GM19463 (cell line): ENCODE measurements at regions not wholly inside any gene's neighbourhood (a gene's known extent, or its start where the extent isn't known, plus 50 kb on each side); places are given as distances from the start of the nearest gene placed in this dataset.
"Not testable (repeated sequence)": the region's sequence is repeated elsewhere in the genome, so short reads cannot be mapped to it uniquely, and the experiment has no call there.

Experiments
- ATAC-seq: cut with Tn5 transposase; IDR thresholded peaks from one replicate; pipeline ENCODE4 v1.9.1; 2021; ENCODE audit warnings: mild to moderate bottlenecking, moderate library complexity; ENCODE audit not compliant: unreplicated experiment

DNA sequence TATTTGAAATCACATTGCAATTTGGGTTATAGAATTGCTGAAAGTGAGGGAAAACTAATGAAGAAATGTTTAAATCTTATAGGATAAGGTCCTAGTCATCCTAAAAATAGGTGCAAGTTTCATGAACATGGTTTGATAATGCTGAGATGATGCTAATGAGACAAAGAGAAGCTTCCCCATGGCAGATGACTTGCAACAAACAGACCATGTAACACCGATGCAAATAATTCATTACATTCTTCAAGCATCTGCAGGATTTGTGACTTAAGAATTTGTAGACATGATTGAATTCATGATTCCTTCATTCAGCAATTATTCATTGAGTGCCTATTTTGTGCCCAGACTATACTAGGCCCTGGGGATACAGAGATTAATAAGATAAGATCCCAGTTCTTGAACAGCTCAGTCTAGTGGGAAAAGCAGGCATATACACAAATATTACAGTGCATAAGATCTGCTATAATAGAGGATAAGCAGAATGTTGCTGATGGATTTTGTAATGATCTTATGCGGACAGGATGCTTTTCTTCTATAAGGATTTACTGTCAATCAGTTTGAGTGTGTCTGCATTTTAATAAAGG is 367.9 kb upstream of the GBE1 start:
- no peak for ATAC-seq

DNA sequence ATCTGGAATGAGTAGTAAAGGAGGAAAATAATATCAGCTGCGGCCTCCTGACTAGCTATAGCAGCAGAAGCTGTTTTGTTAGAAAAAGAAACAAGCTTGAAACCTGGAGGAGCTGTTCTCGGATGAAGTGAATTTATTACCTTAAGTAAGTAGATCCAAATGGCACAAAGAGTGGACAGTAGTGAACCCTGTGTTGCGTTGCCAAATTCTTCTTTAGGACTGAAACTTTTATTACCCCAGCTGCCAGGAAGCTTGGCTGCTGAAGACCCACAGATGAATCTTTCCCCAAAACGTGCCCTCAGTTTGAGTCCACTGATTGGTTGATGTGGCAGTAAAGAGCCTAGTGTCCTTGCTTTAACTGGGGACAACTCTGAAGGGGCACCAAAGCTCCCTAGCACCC is 366.8 kb upstream of the GBE1 start:
- ATAC-seq, result no peak

DNA sequence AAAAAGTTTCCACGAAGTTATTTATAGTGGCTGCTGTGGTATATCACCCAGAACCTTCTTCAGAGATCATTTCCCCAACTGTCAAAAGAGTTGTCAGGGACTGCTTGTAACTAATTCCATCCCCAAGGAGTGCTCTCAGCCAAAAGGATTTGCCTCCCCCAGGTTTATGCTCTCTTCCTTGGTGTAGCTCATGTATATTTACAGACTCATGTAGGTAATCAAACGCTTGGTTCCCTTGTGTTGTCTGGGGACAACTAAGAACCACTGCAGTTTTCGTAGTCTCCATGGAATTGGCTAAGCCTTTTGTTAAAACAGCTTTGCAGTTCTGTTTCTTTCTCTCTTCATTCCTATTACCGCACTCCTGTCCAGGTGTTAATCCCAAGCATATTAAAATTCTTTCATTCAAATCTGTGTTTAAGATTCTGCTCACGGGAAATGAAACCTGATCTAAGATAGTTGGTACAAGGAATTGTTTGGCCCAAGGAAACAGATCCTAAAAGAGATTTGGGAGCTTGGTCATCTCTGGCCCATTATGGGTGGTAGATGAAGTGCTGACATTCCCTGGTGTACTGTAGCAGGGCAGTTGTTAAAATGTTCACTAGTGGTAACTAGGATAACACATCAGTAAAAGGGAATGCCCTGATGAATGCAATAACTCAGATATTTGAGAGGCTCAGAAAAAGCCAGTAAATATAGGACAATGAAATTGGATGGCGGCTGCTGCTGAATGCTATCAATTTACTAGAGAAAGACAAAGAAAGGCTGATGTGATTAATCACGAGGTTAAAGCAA is 361.3 kb upstream of the GBE1 start:
- ATAC-seq, result no peak

DNA sequence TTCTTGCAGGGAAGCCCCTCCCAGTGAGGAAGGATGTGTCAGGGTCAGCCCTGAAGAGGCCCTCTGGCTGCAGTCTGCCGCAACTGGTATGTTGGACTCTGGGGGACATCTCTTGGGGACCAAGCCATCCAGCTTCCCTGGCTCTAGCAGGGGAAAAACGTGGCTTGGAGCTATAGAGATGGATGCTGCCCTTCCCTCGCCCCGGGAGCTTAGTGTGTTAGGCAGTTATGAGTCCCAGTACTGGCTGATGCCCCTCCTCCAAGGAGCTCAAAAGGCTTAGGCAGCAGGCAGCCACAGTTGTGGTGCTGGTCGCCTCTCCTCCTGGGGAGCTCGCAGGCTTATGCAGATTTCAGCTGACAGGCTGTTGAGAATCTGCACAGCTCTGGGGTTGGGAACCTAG is 353.1 kb upstream of the GBE1 start:
- no peak for ATAC-seq

DNA sequence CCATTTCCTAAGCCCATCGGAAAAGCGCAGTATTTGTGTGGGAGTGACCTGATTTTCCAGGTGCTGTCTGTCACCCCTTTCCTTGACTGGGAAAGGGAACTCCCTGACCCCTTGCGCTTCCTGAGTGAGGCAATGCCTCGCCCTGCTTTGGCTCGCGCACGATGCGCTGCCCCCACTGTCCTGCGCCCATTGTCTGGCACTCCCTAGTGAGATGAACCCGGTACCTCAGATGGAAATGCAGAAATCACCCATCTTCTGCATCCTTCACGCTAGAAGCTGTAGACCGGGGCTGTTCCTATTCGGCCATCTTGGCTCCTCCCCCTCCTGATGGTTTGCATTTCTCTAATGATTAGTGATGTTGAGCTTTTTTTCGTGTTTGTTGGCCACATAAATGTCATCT is 349.3 kb upstream of the GBE1 start:
- ATAC-seq, result not testable (repeated sequence)

DNA sequence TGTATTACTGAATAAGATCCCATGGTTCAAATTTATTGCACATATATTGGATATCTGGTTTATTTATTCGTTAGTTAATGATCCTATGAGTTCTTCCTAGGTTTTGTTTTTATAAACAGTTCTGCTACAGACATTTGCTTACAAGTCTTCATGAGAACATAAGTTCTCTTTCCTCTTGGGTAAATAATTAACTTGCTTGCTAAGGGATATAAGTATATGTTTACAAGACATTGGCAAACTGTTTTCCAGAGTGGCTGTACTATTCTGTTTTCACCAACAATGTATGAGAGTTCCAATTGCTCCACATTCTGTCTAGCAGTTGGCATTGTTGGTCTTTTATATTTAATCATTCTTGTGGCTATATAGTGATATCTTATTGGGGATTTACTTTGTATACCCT is 341.8 kb upstream of the GBE1 start:
- no peak for ATAC-seq

DNA sequence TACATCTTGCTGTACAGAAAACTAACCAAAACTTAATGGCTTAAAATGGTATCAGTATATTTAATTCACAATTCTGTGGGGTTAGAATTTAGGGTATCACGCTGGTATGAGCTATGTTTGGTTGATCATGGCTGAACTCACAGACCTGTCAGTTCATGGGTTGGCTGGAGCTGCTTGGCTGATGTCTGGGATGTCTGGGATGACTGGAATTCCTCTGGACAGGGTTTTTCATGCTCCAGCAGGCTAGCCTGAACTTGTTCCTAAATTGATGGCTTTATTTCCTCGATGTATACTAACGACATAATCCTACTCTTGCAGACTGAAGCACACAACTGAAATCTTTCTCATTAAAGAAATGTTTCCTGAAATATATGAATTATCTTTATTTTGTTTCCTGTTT is 338.9 kb upstream of the GBE1 start:
- no peak for ATAC-seq

DNA sequence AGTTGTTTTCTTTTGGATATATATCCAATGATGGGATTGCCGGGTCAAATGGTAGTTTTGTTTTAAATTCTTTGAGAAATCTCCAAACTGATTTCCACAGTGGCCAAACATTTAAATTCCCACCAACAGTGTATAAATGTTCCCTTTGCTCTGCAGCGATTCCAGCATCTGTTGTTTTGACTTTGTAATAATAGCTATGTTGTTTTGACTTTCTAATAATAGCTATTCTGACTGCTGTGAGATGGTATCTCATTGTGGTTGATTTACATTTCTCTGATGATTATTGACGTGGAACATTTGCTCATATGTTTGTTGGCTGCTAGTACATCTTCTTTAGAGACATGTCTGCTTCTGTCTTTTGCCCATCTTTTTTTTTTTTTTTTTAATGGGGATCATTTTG is 332.2 kb upstream of the GBE1 start:
- ATAC-seq, result no peak

DNA sequence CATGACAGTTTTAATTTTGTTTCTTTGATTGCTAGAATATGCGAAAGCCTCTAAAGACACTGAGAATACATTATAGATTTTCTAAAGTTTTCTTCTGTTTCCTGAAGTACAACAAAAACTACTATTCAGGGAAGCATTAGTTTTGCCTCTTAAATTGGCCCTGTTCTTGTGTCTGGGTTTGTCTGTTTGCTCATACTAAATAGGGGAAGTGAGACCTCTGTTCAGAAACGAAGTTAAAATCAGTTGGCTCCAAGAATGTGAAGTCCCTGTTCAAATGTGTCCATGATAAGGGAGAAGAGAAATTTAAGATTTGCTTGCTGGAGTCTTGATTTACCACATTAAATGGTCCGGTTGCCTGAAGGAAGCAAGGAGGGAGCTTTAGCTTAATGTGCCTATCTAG is 327.3 kb upstream of the GBE1 start:
- ATAC-seq, result no peak

DNA sequence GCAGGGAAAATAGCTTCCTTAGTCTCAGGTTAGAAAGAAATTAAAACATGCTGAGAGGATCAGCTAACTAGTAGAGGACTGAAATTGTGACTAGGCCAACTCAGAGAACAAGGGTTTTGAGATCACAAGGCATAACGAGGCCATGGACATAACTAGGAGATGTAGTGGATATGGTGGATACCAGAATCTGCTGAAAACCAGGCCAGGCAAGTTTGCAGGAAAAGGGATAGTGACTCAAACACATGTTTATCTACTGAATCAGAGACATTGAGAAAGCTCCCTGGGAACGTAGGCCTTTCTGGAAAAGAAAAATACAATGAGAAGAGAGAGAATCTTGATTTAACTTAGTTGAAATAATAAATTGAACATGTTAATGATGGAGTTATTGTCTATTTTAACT is 326.5 kb upstream of the GBE1 start:
- no peak for ATAC-seq

DNA sequence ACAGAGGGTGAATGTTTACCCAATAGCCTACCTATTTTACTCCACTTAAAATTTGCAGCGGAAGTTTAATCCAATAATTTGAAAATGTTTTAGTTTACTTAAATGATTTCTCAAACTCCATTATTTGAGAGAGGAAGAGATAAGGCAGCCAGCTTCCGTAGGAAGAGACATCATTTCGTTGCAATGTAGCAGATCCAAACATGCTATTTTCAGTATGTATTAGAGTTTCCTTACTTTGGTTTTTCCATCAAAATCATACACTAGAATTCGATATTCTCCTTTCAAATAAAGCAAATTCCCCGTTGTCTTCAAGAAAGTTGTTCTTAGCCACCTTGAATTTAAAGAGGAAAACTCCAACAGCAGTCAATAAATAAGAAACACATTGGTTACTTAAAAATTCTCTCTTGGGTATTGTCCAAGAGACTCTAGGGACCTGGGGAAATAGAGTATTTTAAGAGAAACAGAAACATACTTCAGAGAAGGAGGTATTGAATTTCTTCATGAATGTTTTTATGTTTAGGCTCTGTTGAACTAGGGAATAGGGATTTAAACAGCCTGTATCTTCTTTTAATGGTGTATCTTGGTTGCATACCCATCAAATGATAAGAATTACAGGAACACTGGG is 324.5 kb upstream of the GBE1 start:
- ATAC-seq, result no peak

DNA sequence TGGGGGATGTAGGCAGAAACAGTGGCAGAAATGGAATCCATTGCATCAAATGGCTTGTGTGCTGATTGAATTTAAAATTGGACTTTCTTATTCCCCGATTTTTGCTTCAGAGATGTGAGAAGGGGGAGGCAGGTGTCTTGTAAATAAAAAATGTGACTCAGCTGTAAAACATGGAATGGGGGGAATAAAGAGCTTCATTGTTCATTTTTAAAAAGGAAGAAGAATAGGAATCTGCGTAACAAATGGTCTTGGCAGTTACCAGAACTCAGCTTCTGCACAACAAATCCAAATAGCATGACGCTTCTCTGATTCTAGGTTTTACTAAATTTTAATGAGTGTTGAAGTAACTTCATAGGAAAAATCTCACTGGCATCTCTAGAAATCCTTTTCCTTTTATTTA is 323.9 kb upstream of the GBE1 start:
- no peak for ATAC-seq

DNA sequence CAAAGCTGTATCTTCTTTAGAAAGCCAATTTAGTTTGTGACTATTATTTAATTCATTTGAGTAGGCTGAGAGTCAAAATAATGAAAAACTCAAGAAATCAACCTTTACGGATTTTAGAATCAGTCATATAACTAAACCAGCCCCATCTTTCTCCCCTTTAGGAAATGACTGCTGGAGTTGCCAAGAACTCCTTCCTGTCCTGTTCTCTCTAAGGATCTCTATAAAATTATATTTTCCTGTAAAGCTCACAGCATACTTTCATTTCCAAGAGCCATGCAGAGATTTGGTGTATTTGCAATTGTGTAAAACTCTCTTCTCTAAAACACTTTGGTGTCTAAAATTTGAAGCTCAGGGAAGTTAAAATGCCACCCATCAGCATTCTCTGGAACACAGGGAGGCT is 323.4 kb upstream of the GBE1 start:
- no peak for ATAC-seq

DNA sequence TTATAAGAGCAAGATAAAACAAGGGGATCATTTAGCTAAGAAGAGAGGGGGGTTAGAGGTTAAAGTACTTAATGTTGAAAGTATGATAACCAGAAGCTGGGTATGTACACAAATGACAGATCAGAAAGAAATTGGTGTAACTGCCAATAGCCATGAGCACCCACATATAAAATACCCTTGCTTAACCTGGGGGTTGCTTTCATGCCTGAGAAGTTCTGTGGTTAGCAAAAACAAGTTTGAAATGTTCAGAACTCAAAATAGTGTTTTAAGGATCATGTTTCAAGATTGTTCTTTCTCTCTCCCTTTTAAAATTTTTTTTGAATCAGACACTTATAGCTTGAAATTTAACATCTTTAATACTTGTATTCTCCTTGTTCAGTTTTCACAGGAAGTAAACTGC is 321.4 kb upstream of the GBE1 start:
- no peak for ATAC-seq

DNA sequence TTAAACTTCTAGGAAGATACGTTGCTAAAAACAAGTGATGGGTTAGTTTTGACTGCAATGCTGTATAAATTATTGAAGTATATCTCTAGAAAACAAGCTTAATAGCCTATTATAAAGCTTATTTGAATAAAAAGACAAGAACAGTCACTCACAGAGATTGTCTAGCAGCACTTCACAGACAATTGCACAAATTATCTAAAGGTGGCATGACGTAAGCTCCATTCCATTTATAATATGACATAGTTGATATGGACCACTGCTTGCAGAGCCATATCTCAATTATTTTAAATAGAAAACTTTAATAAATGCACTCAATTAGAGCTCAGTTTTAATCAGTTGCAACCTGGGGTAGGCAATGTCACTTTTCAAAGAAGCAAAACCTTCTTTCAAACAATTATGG is 319.9 kb upstream of the GBE1 start:
- ATAC-seq, result no peak

DNA sequence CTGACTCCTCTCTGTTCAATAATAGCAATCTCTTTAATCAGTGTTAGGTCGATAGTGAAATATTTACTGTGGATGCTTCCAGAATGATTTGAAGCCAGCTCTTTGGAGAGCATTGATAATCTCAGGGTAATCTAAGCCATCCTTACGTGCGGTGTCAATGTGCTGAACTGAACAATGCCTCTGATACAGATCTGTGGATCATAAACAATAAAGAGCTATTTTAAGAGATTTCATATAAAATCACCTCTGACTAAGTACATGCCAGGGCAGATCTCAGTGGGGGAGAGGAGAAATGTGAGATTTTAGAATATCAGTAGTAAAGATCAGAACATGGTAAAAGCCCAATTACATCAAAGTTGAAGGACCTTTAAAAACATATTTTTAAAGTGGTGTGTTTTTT is 319.3 kb upstream of the GBE1 start:
- ATAC-seq, result no peak

DNA sequence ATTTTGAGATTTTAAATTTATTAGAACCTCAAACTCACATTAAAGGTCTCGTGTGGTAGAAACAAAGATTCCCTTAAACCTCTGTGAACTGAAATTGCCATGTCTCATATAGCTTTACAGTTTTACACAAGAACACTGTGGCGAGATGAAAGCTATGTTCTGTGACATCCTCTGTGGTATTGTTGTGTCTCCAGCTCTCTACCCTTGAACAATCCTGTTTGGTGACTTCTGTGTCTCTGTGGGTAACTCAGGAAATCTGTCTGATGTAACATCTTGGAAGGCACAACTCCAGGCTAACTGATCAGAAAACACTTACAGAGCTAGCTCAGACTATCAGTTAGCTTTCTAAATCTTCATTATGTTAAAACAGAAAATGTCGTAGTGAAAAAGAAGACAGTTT is 318.8 kb upstream of the GBE1 start:
- no peak for ATAC-seq

DNA sequence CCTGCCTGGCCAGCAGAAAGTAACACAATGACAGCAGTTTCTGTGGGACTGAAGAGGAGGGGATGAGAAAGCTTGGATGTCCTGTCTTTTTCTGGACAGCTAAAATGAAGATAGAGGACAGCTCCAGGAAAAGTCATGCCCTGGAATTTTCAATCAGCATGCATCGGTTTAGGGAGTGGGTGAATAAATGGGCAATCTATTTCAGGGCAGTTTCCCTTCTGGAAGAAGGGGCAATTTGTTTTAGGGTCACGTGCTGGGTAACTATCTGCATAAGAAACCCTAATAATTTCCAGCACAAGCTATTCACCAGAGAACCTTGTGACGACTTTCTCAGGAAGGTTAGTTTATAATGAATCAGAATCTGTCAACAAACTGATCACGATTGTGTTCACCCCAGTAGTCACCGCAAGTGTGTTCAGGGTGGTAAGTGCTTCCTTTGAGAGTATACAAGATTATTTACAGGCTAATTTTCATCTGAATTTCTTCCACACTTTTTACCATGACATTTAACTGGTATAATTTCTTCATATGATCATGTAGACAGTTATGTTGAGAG is 318.0 kb upstream of the GBE1 start:
- no peak for ATAC-seq

DNA sequence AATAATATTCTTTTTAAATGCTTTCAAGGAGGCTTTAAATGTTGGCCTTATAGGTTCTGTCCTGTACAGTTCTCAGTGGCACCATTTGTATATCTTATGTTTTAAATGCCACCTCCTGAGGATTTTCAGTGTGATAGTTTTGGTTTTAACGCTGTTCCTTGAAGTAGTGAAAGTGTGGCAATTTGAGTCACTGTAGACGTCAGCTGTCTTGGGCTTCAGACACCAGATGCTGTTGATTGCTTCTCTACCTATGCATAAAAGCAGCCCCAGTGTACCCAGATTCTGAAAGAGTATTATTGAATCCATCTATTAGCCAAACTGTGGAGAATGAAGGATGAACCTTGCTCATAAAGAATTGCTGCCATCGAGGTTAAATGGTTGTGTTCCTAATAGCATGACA is 316.8 kb upstream of the GBE1 start:
- ATAC-seq, result no peak

DNA sequence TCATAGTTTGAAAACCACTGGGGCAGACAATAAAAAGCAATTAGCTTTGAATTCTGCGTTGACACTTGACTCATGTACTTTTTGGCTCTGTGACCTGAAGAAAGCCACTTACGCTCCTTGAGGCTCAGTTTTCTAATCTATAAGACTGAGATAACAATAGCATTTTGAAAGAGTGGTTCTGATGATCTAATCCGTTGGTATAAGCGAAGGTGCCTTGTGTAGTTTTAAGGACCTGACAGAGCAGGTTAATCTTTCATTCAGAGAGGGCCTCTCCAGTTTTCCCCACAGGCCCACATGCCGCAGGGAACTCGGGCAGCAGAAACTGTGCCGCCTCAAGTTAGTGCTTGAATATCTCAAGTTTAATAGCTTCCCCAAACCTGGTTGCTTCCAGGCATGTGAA is 306.0 kb upstream of the GBE1 start:
- ATAC-seq, result no peak

DNA sequence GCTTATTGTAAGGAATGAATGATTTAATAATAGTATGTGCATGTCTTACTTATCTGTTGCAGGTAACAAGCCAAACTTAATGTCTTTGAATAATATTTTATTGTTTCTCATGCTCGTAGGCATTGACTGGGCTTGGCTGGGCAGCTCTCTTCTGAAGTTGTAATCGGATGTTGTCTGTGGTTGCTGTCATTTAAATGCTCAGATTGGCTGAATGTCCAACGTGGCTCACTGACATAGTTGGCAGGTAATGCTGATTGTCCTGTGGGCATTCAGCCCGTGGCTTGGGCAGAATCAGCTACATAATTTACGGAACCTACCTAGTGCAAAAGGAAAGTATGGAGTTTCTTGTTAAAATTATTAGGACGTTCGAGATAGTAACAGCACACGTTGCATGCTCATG is 297.4 kb upstream of the GBE1 start:
- ATAC-seq, result no peak

DNA sequence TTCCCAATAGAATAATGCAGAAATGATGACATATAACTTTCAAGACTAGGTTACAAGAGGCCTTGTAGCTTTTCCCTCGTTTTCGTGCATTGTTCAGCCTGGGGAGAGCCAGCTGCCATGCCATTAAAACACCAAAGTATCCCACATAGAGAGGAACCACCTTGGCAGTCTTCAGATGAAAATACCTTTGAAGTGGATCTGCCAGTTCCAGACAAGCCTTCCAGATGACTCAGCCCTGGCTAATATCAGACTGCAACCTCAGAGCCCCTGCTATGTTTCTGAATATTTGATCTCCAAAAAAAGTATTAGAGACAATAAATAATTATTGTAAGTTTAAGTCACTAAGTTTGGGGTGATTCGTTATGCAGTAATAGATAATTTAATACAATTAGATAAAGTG is 294.3 kb upstream of the GBE1 start:
- no peak for ATAC-seq
